Central memory CD4-positive, alpha-beta T cell (primary cell): ENCODE measurements at regions not wholly inside any gene's neighbourhood (a gene's known extent, or its start where the extent isn't known, plus 50 kb on each side); places are given as distances from the start of the nearest gene placed in this dataset.

ENCODE experiments used
- DNase-seq: peaks from one replicate; pipeline ENCODE4 v3.0.0; 2022

DNA sequence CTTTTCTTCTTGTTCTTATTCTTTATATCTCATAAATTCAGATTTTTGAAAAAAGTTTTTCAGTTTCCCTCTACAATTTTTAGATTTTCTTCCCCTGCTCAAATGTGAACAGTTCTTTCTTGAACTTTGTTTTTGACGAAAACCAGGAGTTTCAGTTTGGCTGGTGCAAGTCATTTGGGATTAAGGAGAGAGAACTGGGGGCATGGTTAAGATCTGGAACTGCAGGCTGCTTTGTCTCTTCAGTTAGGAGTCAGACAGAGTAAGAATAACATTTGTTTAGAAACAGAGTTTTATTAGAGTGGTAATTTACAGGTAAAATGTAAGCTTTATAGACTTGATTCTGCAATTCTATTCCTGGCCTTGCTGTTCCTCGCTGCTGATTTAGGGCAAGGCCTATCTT lies 310.5 kb upstream of the C2CD4B start:
- DNase-seq, result no peak

DNA sequence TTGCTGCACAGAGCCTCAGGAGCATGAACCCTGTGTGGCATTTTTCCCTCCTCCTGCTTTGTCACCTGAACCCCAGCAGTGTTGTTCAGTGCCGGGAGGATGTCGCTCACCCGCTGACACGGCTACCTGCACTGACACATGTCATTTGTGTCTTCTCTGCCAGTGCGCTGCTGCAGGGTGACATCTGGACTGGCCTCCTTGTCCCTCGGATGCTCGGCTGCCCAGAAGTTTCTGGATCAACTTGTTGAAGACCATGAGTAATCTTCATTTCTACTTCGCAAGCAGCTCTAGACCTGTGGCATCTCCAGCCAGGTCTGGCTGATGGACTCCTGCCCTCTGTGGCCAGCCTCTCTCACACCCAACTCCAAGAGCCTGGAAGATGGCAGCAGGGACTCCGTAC lies 311.1 kb upstream of the C2CD4B start:
- DNase-seq, result no peak

DNA sequence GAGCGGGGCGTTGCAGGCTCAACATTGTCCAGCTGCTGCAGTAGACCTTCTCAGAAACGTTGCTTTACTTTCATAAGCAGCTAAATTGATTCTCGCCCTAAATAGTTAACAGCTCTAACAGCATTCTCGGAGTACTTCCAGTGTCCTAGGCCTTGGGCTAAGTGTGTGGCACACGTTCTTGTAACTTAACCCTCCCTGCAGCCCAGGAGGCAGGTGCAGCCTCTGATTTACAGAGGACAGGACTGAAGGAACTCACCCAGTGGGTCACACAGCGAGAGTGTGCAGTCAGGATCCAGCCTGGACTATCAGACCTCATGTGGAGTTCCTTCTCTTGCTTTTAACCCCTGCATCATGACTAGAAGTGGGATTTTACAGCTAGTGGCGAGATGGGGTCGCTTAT lies 312.8 kb upstream of the C2CD4B start:
- no peak for DNase-seq

DNA sequence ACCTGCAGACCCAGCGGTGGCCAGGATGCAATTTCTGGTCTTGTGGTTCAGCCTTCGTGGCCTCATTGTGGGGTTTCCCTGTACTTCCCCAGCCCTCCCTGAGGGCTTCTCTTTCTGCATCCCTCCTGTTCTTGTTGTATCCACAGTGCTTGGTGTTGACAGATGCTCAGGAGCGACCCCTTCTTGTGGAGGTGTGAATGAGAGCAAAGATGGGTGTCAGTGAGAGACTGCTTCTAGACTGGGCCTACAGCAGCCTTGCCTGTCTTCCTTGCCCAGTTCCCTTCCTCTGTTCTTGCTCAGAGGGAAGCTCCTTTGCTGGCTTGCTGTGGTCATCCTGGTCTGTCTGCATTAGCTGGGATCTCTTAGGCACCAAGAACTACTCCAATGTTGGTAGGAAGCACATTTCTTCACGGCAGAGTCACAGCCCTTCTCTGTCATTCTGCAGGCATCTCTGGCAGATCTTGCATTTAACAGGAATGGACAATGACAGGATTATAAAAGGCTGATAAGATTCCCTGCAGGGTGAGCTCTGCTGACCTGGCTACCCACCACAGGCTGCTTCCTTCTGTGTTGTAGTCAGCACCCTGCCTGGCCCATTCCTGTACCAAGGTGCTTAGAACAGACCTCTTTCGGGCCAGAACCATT lies 317.8 kb upstream of the C2CD4B start:
- DNase-seq, result no peak

DNA sequence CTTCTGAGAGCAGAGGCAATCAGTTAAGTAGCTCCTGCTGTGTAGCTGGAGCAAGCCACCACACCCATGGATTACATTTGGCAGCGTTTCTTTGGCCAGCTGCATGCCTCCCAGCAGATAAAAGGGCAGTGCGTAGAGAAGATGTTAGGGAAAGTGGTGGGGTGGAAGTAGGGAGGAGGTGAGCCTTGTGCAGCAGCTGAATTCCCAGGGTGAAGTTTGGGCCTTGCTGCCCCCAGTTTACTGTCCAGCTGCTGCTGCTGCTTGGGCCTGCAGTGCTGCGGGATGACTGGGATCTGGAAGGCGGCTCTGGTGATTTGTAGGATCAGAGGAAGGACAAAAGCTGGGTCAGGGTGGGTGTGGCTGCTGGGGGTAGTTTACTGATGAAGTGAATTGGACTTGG lies 318.7 kb upstream of the C2CD4B start:
- DNase-seq, result no peak

DNA sequence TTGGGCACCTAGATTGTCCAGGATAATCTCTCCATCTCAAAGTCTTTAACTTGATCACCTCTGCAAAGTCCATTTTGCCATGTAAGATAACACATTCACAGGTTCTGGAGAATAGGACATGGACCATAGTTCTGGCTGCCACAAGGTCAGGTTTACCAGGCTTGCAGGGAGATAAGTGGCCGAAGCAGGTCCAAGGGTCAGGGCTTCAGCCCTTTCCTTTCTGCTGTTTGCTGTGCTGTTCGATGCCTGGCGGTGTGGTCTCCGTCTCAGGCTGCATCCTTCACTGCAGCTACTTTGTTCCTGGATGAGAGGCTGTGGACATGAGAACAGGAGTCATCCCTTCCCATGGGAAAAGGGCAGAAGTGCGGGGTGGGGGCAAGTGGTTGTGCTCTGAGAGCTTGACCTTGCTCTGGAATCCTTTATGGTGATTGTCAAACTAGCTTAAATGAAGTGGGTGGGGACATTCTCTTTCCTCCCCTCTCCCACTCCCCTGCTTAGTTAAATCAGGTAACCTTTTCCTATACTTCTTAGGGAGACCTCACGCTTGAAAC lies 320.2 kb upstream of the C2CD4B start:
- DNase-seq, result no peak

DNA sequence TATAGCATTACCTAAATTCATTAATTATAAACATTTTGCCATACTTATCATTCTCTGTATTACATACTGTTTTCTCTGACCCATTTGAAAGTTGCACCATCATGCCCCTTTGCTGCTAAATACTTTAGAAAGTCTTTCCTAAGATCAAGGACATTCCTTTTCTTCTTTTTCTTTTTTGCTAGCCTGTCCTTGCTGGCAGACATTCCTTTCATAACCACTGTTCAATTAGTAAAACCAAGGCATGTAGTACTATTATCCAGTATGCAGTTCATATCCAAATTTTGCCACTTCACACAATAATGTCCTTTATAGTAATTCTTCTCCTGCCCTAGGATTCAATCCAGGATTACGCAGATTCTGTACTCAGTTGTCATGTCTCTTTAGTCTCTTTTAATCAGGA lies 321.0 kb upstream of the C2CD4B start:
- DNase-seq, result no peak

DNA sequence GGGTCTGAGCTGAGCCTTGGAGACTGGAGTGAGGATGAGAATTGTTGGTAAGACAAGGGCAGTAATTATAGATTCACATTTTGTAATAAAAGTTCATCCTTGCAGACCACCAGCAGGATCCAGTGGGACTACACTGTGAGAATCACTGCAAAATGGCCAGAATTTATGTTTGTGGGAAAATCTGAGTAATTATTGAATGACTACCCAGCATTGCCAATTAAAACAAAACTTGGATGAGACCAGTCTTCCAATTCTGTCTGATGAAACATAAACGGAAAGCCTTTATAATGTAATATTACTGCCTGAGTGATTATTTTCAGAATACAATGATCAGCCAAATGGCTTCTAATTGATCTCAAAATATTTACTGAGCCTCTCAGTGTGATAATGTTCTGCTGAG lies 323.3 kb upstream of the C2CD4B start:
- DNase-seq, result no peak

DNA sequence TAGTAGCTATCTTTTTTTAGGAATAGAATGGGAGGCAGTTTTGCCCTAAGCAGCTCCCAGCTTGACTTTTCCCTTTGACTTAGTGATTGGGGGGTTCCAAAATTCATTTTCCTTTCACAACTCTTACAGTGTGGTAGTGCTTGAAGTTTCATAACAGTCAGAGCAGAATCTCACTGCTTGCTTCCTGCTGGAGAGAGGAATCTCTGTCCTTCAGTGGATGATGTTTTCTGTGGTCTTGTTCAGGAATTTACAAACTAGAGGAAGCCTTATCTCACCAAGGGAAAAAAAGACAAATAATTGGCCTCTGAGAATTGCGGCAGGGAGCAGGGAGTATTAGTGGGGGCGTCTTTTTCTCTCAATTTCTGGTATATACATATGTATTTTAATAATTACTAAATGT lies 326.6 kb upstream of the C2CD4B start:
- DNase-seq, result no peak

DNA sequence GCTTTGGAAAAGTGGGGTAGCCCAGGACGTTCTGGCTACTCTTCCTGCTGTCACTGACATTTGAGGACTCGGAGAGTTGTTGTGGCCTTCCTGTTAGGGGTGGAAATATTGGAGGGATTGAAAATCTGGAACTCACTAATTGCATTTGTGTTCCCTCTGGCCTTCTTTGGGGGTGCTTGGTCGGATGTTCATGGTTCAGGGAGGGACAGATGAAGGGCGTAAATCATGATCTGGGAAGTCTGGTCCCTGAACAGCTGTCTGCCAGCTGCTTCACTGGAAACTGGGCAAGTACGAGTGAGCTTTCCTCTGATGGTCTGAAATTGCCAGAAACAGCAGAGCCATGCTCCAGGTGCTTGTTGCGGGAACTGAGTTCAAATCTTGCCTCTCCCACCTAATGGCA lies 327.8 kb upstream of the C2CD4B start:
- no peak for DNase-seq

DNA sequence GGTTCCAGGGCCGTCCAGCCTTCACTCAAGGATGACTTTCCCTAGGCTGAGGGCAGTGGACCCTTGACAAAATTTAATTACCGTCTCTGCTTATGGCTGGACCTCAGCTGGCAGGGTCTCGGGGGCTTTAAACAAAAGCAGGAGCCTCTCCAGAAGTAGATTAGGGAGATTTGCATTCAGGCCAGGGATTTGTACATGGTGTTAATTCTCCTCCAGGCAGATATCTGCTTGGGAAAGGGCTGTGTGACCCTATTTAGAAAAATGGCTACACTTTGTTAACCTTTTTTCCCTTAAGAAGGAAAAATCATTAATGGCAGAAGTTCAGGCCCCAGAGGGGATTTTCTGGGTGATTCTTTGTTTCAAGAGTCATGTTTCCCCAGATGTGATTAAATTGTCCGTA lies 329.1 kb upstream of the C2CD4B start:
- no peak for DNase-seq

DNA sequence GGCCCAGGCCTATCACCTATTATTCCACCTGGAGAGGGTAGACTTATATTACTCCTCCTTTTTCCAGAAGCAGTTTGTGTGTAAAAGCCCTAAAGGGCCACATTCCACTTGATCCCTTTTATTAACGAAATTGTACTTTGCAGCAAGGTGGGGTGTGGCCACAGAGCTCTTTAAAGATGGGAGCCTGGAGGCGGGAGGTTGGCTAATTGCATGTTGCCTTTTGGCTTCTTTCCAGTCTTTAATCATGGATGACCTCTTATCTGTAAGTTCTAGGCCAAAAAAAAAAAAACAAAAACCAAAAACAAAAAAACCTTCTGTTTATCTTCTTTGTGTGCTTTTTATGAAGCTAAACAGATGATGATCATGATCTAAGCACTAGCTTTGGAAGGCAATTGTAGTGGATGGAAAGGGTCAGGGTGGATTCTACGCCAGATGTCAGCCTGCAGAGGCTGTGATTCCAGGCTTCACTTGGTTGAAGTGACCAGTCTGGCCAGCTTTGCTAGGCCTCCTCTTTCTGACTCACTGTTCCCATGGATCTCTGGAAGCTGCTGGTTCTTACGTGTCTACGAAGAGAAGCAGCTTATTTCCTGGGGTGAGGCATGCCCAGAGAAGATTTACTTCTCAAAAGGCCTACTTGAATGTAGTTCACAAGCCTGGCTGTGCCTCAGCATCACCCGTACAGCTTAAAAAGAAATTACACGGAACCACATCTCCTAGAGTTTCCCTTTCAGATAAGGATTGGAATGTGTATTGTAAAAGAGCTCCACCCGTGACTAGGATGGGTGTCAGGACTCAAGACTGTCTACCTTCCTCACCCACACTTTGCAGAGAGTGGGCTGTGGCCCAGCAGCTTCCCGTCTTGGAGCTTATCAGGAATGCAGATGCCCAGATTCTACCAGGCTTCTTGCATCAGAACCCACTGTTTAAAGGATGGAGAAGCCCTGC lies 330.9 kb upstream of the C2CD4B start:
- no peak for DNase-seq

DNA sequence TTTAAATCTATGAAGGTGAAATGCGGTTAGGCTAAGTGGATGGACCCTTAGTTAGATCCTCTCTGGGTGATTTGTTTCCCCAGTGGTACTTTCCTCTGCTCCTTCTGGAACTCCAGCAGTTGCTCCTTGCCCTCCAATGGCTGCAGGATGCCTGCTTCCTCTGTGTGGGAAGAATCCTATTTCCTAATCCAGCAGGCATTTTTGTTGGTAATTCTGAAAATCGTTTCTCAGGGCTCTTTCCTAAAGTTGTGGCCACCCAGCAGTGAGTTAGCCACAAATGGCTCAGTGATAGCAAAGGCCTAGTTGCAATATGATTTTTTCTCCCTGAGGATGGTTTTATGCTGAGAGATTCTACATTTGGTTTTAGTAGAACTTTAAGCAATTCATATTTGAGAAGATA lies 332.3 kb upstream of the C2CD4B start:
- no peak for DNase-seq

DNA sequence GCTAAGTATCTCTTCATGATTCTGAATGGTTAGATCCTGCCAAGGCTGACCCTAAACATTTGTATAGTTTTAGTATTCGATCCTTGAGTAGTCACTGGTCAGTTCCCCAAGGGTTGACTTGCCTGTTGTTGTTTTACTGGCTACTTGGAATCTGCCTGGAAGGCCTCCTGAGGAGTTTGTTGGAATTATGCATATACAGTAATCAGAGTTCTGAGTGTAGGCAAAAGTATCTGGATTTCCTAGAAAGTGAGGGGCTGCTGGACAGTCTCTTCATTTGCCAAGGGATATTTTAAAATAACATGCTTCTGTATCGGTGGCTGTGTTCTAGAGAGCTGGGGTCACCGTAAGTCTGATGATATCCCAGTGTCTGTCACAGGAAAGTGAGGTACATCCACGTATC lies 333.2 kb upstream of the C2CD4B start:
- DNase-seq, result no peak

DNA sequence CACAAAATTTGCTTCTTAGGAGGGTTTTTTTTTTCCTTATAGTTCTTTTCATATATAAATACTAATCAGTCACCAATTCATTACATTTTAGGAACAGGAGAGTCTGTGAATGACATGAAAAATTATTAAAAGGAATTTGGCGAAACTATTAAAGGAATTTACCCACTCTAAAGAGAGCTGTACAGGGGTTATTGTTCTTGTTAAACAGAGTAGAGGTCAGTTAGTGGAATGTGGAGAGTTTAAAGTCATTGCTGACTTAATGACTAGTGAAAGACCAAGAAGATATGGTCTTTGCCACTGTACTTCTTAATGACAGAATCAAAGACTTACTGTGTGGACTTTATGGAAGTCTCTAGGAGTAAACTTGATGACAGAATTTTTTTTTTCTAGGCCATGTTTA lies 333.6 kb upstream of the C2CD4B start:
- no peak for DNase-seq

DNA sequence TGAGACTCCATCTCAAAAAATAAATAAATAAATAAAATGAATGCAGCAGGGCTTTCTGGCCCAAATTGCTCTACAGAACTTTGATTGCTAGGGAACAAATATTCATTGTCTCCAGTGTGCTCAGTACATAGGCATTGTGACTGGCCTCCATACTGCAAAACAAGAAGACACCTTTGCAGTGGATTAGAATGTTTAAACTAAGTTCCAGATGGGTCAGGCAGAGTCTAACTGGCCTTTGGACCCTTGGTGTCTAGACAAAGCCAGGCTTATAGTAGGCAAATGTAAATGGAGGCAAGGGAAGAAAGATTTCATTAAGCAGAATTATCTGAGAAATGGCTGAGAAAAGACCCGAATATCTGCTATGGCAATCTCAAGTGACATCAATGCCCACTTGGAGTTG lies 335.2 kb upstream of the C2CD4B start:
- no peak for DNase-seq

DNA sequence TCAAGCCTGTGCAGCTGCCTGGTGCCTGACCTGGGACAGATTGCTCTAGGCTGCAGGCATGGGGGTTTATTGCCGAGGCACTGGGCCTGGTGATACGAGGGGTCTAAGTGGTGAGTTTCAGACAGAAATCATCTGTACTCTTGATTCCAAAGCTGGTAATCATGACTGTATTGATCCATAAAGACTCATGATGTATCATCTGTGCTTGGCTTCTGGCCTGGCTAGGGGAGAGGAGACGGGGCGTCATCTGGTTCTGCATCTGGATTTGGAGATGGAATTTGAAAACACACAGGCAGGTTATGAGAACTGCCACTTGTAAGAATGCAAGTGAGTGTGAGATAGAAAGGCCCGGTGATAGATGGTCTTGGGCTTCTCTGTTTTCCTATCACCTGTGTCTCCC lies 337.4 kb upstream of the C2CD4B start:
- no peak for DNase-seq

DNA sequence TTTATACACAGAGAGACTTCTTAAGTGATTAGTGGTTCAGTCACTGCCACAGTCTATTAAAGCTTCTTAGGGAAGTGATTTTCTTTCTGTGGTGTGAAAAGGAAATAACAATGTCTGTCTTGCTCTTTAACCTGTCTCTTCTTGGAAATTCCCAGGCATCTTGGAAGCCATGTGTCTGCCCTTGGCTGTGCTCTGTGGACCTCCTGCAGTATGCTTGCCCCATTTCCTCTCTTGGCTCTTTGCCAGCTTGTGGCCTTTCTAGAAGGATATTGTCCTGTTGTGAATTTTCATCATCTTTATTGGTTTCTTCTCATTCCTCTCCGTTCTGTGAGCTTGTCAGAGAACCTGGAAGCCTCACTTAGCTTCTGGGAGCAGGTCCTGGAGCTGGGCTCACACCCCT lies 338.4 kb upstream of the C2CD4B start:
- no peak for DNase-seq

DNA sequence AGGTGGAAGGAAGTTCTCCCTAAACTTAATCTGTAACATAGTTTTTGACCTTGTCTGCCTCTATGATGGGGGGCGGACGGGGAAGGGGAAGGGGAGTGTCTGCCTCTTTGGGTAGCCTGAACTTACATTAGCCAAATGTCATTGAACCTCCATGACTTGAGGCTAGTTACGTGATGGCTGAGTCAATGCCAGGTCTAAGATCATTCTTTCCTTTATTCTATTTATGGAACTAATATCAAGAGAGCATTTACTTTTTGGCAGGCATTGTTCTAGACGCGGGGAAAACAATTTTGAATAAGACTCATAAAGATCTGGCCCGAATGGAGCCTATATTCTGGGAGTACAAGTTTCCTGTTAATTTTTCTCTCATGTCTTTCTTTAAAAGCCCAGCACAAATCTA lies 340.7 kb upstream of the C2CD4B start:
- no peak for DNase-seq

DNA sequence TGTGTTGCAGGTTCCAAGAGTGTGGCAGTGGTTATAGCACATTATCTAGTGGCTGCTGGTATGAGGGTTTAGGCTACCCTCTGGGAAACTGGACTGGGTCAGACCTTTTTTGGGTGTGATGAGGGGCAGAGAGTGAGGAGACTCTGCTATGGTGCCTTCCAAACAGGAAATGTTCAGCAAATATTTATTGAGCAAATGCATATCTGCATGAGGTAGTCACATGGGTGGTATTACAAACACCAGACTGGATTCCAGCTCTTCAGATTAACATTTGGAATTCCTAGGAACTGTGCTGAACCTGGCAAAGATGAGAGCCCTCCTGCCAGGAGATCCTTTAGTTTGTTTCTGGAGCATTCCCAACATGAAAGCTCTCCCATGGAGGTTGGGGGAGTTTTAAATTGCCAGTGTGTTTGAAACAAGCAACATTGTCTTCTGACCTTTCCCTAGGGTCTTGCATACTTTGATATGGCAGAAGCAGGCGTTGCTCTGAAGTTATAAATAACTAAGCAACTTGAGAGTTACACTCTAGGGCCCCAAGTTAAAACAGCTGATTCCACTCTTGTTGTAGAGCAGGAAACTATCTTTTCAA lies 341.2 kb upstream of the C2CD4B start:
- no peak for DNase-seq

DNA sequence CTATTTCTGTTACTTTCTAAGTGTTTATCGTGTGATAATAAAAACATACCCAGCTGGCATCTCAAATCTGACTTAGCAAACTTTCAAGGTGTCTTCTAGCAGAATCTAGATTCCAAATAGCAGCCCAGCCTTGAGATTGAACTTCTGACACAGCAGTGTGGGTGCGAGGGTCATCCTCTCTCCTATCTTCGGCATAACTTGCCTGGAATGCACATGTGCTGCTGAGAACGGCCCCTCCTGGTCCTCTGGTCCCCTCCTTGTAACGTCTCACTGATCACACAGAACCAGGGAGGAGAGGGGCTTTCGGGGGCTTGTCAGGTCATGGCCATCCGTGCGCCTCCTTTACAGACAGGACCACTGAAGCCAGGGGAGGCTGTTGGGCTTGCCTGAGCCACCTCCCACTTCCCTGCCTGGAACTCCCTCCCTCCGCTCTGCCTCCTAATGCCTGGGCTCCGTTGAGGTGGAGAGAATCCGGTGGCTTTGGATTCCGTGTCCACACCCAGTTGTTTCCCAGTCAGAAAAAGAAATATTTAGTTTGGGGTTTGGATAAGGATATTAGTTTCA lies 344.4 kb upstream of the C2CD4B start:
- DNase-seq, result no peak

DNA sequence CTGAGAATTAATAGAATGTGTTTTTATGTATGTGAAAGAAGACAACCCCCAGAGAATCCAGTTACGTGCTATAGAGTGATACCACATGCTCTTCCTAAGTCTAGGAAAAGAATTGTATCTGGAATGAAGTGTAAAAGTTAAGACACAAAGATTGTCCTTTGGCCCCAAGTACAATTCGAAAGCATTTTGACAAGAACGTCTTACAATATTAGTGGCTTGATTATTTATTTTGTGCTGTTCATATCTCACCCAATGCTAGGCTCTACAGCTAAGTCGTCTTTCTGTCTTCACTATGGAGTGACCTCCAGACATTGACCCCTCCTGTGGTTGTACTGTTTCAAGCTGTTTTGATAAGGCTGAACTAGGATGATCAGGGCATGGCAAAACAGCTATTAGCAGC lies 345.7 kb upstream of the C2CD4B start:
- no peak for DNase-seq

DNA sequence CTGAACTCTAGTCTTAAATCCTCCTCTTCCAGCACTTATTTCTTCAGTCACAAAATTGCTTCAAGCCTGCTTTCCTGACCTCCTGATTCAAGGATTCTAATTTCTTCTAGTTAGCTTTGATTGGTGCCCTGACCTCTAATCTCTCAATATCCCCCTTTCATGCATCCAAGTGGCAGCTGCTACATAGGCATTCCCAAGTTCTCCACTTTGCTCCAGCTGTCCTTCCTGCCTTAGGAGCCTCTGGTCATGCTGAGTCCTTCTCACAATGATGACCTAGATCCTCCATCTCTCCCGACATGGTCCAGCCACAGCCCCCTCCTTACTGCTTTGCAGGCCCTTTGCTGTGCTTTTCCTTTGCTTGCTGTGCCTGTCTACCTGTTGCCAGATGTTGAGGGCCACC lies 347.8 kb upstream of the C2CD4B start:
- no peak for DNase-seq

DNA sequence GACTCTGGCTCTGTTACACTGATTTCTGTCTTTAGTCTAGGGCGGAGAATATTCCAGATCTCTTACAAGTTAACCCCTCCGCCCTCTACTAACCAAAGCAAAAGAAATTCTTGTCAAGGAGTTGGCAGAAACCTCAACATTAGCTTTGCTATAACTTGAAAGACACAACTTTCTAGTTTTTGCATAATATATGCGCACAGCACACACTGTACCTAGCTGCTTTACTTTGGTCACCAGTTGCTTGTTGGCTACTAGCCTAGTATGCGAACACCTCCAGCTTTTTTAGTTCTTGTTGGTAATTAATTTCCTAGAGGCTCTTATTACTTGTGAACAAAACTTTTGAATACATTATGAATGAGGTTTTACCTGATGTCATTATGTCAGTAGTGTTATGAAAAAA lies 348.8 kb upstream of the C2CD4B start:
- DNase-seq, result no peak
